GM21737 (cell line): ENCODE measurements at regions not wholly inside any gene's neighbourhood (a gene's known extent, or its start where the extent isn't known, plus 50 kb on each side); places are given as distances from the start of the nearest gene placed in this dataset.
"Not testable (repeated sequence)": the region's sequence is repeated elsewhere in the genome, so short reads cannot be mapped to it uniquely, and the experiment has no call there.

Source experiments
- ATAC-seq: cut with Tn5 transposase; IDR thresholded peaks from one replicate; pipeline ENCODE4 v1.9.1; 2021; ENCODE audit warnings: mild to moderate bottlenecking, moderate library complexity; ENCODE audit not compliant: unreplicated experiment

DNA sequence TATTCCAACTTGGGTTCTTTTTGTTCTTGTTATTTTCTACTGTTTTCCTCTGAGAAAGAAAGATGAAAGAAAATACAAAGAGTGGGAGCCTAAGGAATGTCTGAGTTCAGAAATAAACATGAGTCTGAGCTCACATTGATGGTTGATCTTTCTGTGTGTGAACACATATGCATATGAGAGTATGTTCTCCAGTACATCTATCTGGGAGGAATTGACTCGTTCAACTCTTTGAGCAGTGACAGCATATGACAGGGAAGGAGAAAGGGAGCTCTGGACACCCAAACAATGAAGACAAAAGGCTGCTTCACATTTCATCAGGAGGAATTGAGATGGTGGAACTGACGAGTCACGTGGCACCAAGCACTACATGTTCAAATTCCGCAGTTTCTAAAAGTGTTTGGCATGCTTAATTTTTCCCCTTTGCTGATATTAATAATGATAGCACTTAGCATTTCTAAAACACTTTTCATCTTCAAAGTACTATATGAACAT is 229.8 kb upstream of the ACVR2A start:
- no peak for ATAC-seq

DNA sequence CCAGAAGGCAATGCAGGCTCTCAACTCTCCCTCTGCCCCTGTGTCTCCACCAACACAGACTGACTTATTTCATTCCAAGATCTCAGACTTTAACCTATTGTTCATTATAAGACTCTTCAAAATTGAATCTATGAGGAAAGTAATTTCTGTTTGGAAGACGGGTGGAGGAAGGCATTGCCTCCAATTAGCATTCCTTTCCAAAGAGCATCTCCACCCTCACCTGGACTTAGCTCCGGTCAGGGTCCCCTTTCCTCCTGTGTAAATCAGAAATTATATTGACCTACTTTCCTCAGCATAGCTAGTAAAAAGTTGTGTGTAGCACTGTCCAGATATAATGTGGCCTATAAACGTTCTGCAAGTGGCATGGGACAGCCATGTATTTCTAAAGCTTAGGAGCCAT is 230.4 kb upstream of the ACVR2A start:
- no peak for ATAC-seq

DNA sequence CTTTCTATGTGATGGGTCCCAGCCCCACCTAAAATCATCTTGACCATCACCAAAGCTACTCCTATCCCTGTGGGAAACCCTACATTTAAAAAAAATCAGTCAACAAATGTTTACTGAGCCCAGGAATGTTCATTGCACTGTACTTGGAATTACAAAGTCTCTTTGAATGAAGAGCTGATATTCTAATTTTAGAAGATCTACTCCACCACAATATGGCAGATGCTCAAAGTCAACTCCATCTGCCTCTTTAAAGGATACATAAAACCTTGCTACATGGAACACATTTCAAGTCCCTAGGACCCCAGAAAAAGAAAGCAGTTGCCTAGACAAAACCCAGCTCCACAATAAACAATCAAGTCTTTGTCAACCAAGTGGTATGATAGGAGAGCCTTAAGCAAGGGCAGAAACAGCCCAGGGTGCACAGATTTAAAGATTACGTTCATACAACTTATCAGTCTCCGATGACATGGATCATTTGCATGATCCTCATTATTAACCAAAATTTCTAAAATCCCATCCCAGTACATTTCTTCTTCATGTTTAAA is 234.3 kb upstream of the ACVR2A start:
- ATAC-seq: no peak

DNA sequence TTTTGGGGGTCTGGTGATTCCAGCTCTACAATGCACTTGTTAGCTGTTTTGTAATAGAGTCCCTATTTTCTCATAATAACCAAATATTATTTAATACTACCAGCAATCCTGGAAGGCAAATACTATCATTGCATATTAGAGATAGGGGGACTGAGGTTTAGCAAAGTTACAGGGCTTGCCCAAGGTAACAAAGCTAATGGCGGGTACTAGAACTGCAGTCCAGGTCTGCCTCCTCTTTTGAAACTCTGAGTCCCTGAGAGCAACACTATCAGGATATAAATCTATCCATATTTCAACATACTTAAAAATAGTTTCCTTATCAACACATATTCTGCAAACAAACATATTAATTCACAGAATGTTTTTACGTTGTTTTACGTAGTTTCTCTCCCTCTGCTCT is 235.5 kb upstream of the ACVR2A start:
- ATAC-seq: no peak

DNA sequence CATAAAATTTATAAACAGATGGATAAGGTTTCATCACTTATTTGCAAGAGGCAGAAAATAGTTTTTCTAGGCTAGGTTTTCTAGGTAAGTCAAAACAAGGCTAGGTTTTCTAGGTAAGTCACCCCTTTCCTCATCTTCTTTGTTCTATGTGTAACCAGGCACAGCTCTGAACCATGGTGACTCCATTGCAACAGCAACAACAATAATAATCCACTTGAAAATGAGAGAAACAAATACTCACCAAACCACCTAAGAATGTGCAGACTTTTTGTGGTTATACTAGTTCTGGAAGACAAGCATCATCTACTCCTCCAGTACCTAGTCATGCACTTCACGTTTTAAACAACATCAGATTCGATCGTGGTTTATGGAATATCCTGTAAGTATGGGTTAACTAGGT is 237.4 kb upstream of the ACVR2A start:
- no peak for ATAC-seq

DNA sequence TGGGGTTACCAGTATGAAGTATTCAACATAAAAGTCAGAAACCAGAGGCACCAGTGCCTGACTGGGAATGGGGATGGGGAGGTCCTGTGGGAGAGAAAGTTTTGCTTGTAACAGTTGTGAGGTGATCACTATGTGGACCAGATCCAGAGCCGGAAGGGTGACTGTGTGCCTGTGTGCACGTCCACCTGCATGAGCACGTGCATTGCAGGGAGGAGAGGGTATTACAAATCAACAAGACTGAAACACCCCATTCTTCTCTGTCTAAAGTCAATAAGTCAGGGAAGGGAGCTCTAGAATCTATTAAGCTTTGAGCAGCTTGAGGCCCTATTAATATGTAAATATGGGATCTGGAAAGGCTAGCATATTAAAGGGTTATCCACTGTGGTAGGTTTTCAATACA is 241.0 kb upstream of the ACVR2A start:
- no peak for ATAC-seq

DNA sequence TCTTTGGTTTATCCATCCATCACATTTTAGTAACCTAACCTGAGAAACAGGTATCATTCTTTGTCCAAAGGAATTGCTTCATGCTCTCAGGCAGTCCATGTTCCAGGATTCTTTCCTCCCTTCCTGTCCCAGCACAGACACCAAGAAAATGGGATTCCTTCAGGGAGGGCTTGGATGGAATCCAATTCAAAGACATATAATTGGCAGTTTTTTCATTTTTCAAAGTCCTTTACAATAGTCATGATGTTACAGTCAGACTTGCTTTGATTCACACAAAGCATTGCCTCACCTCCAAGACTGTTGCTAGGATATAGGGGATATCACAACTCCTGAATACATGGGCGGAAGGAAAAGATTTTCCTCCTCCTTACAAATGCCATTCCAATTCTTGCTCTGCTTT is 241.4 kb upstream of the ACVR2A start:
- no peak for ATAC-seq

DNA sequence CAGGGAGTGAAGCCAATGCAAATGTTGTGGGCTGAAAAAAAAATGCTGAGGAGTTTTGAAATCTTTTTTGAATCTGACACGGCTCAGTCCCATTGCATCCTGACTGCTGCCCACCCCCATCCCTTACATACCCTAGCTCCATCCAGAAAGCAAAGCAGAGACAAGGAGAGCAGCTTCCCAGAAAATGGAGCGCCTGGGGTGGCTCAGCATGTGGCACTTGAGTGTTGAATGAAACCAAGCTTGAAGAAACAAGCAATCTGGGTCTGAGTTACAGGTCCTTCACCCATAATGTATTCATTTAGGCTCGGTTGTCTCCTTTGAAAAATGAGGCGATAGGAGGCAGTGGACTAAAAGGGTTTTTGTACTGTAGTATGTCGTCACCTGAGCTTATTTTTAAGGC is 244.2 kb upstream of the ACVR2A start:
- ATAC-seq: no peak

DNA sequence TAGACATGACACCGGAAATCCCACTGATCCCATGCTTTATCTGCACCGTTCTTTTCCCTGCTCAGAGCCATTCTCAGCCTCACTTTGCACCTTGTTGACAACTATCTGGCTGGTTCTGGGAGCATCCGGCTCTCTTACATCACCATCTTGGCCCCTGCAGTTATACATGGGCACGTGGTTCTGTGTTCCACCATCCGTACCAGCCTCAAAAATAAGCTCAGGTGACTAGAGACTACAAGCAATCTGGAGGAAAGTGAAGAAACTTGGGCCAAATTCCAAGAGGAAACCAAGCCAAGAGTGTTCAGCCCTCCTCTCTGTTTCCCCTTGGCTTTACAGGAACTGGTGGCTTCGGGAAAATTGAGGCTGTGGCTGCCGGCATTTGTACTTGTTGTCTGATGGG is 244.6 kb upstream of the ACVR2A start:
- ATAC-seq: no peak

DNA sequence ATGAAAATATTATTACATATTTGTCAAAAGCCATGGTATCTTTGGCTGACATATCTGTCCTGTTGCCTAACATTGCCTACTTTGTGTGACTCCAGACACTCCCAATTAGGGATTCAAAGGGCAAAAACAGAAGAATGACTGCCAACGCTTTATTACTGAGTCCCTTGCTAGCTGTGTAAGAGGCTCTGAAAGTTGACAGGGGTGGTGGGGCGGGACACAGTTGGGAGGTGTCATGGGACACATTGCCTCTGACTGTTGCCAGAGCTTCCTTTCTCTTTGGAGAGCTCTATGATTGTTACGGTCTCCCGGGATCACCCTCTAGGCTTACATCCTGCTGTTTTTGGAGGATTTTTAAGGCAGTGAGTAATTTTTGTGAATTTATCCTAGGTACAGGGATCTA is 249.6 kb upstream of the ACVR2A start:
- ATAC-seq: no peak

DNA sequence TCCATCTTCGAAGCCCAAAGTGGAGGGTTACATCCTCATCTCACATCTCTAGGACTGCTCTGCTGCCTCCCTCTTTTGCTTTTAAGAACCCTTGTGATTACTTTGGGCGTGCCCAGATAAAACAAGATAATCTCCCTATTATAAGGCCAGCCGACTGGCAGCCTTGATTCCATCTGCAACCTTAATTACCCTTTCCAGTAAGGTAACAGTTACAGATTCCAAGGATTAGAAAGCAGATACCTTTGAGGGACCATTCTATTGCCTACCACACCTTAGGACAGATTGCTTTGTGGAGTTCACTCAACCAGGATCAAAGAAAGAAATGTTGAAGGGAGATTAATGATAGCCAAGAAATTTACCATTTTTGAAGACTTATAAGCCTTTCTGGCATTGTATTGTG is 250.8 kb upstream of the ACVR2A start:
- no peak for ATAC-seq

DNA sequence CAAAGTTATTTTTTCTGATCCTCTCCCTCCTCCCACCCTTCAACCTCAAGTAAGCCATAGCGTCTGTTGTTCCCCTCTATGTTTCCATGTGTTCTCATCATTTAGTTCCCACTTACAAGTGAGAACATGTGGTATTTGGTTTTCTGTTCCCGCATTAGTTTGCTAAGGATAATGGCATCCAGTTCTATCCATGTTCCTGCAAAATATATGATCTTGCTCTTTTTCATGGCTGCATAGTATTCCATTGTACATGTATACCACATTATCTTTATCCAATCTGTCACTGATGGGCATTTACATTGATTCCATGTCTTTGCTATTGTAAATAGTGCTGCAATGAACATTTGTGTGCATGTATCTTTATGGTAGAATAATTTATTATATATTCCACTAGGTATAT is 252.0 kb upstream of the ACVR2A start:
- ATAC-seq: not testable (repeated sequence)

DNA sequence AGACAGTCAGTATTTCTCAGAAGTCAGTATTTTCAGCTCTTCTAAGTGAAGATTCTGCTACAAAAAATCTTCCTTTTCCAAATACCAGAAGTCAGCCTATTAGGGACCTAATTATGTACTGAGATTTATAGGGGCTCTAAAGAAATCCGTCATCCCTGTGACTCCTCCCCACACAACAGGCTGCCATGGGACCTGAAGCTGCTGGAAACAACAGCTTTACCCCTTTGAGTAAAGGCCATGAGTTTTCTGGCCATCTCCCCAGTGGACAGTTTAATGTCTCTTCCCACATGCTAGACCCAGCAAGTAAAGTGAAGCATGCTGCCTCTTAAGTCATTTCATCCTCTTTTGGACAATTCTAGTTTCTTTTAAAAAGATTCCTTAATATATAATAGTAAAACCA is 255.7 kb upstream of the ACVR2A start:
- ATAC-seq: no peak

DNA sequence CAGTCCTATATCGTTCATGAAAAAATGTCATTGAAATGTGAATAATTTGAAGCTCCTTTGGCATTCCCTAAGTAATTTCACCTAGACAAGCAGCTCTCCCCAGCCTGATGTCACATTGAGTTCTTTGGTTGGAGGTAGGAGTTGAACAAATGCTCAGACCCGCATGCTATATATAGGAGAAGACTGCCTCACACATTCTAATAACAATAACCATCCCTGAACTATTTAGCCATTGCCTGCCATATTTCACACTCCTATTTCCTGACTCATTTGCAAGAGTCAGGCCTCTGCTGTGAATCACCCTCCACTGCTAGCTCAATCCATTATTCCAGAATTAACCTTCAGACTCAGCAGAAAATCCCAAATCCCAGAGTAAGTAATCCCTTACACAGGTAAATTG is 256.6 kb upstream of the ACVR2A start:
- ATAC-seq: no peak

DNA sequence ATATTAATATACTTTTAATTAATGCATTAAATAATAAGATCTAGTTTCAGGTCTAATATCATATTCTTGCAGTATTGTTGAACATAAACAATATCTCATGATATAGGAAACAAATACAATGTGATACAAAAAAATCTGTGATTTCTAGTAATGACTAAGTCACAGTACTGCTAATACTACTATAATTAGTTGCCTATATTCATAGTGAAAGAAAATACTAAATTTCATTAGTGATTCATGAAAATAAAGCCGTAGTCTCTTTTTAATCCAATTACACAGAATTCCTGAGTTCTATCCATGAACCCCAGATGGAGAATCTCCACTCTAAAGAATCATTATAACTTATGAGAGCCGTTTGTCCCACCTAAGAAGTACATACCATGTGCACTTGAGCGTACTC is 266.3 kb upstream of the ACVR2A start:
- no peak for ATAC-seq

DNA sequence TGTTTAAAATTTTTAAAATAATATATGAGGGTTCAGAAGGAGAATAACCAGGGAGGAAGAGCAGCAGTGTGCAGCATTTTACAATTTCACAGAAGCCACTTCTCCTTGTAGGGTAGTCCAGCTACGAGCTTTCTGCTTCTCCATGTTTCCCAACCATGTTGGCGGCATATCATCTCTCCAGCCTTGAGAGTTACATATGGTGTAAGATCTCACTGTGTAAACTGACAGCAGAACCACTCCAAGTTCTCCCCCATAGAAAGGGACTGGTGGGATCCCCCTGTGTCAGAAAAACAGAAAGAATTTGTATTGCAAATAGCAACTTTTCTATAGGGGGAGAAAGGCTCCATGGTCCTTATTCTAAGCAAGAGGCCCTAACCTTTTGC is 266.8 kb upstream of the ACVR2A start:
- ATAC-seq: no peak

DNA sequence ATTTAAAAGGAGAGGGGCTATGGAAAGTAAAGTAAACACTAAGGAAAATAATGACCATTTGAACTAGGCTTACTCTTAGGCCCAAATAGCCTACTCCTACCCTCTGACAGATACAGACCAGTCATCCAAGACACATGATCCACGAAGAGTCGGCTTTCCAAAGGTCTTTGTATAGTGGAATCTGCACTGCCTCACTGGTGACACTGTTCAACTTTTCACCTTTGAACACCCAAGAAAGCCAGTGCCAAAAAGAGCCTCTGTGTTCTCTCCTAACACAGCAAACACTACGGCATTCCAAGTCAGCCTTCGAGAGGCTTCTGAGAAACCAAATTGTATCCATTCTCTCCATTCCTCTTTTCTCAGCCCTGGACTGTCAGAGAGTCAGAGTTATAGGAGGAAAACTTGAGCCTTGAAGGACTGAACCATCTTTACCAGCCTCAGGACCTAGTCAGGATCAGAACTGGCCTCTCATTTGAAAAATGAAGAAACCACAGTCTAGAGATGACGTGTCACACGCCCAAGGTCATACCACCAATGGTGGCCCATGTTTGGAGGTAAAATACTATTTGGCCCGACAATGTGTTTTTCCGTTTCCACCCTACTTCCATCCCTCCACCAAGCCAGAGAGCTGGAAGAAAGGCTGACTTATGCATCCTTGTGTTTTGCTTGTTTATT is 267.4 kb upstream of the ACVR2A start:
- no peak for ATAC-seq

DNA sequence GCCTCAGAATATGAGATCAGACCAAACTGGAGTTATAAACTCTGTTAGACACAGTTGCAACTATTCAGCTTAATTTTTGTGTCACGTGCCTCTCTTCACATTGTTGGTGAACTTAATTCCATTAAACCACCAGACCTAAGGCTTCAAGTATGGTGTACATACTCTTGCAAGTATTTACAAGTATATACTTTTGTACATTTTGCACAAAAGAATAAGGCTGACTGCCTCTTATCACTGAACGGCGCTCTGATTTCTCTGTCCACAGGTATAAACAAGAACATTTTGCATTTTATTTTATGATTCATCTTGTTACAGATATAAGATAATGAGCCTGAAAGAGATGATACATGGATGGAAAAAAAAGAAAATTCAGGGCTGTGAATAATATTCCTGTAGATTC is 269.7 kb upstream of the ACVR2A start:
- no peak for ATAC-seq

DNA sequence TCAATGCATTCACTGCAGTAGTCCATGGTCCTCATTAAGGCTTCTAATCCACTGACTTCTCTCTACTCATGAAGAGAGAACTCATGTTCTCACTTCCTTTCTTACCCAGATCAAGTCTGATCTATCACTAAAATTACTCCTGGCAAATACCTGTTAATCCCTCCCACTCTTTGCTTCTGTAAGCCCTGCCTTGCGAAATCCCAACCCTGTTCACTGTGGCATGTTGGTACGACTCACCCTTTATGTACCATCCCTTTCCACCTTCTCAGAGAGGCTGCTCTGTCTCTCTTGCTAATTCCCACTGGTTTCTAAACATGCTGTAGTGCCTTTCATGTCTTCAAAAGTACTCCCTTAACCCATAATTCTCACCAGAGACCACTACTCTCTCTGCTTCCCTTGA is 272.2 kb upstream of the ACVR2A start:
- no peak for ATAC-seq

DNA sequence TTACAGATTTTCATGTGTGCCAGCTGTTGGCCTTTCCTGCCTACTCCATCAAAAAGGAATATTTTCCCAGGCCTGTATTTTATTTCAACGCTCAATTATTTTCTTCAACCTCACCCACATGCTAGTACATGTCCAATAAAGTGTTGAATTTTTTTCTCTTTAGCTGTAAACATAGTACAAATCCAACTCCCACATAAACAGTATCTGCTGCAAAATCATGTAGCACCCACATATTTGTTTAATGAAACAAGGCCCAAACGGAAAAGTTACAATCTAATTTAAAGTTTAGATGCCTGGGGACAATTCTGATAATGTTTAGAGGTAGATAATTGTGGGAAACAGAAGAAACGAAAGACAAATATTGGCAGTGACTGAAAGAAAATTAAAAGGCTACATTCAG is 275.4 kb upstream of the ACVR2A start:
- ATAC-seq: no peak

DNA sequence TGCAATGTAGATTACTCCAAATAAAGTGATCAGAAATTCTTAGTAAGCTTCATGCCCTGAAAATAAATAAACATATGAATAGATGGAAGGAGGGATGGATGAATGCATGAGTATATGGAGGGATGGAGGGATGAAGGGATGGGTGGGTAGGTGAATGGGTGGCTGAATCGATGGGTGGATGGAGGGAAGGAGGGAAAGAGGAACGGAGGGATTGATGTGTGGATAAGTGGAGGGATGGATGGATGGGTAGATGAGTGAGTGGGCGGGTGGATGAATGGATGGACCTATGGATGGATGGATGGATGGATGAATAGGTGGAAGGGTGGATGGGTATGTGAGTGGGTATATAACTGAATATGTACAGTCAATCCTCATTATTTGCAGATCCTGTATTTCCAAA is 276.7 kb upstream of the ACVR2A start:
- no peak for ATAC-seq

DNA sequence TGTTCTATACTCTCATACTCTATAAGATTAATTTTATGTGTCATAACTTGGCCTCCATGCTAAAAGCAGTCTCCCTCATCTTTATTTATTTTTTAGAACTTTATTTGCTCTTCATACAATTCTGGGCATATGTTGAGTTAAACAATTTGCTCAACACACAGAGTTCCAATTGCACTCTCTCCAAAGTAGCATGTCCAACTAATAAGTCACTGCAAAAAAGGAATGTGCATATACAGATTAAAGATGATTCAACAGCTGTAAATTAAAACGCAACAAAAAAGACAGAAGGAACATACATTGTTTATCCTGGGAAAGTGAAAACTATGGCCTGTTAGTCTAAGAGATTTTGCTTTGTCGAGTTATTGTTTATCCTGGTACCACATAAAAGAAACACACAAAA is 277.7 kb upstream of the ACVR2A start:
- ATAC-seq: no peak
